IPS DF 6.9 (cell line): ENCODE measurements at regions not wholly inside any gene's neighbourhood (a gene's known extent, or its start where the extent isn't known, plus 50 kb on each side); places are given as distances from the start of the nearest gene placed in this dataset.

Source experiments
- DNase-seq: peaks from one replicate; pipeline ENCODE4 v3.0.0-alpha.2; 2013; ENCODE audit warnings: low read depth, low spot score
- H3K27ac ChIP-seq: one replicate; pipeline ENCODE4 v1.5.1; 2013; ENCODE audit warnings: low read length, control low read depth
- H3K27me3 ChIP-seq: 2 replicates; pipeline ENCODE4 v1.6.1; 2013; ENCODE audit warnings: mild to moderate bottlenecking, low read length; ENCODE audit not compliant: control insufficient read depth, insufficient read depth
- H3K36me3 ChIP-seq: 2 replicates; pipeline ENCODE4 v1.6.1; 2013; ENCODE audit warnings: low read length; ENCODE audit not compliant: control insufficient read depth, insufficient read depth
- H3K4me1 ChIP-seq: 2 replicates; pipeline ENCODE4 v1.6.1; 2013; ENCODE audit warnings: low read length; ENCODE audit not compliant: control insufficient read depth, insufficient read depth
- H3K4me3 ChIP-seq: 2 replicates; pipeline ENCODE4 v1.5.1; 2013; ENCODE audit warnings: mild to moderate bottlenecking, low read length
- H3K9me3 ChIP-seq: 2 replicates; pipeline ENCODE4 v1.6.1; 2013; ENCODE audit warnings: low read length, inconsistent platforms; ENCODE audit not compliant: control insufficient read depth, insufficient read depth
- WGBS: extraction: QIAGEN DNeasy Blood & Tissue Kit; methylation state at CpG from one replicate; pipeline ENCODE4 v1.1.7; 2013; ENCODE audit warnings: mixed read lengths, missing lambda C conversion rate; ENCODE audit not compliant: insufficient read length, insufficient coverage; 5-methylcytosine and 5-hydroxymethylcytosine counted together

- no CpG with 5 or more reads among the region's 4 CpGs for WGBS
- no peak overlapping the region for H3K27ac ChIP-seq
- no peaks in the 10 kb centered on the region for H3K9me3 ChIP-seq
- H3K36me3 ChIP-seq, result no peaks in the 10 kb centered on the region
- no peaks in the 10 kb centered on the region for H3K4me1 ChIP-seq
- H3K27me3 ChIP-seq, result no peaks in the 10 kb centered on the region
- no peak overlapping the region for H3K4me3 ChIP-seq
- DNase-seq, result no peak
Measured at GRCh38 chr1:219422811-219423598, 189.9 kb downstream of the ZC3H11B start.

GRCh38 chr1:219420913-219421312 is 192.0 kb downstream of the ZC3H11B start:
- DNase-seq, result no peak
- Histone ChIP-seq H3K27ac (no peak overlapping the region), H3K4me3 (no peak overlapping the region), H3K9me3 (no peaks in the 10 kb centered on the region), H3K4me1 (no peaks in the 10 kb centered on the region), H3K27me3 (no peaks in the 10 kb centered on the region), H3K36me3 (no peaks in the 10 kb centered on the region)

- H3K9me3 ChIP-seq, result no peaks in the 10 kb centered on the region
- DNase-seq, result no peak
- H3K4me3 ChIP-seq, result no peak overlapping the region
- no peaks in the 10 kb centered on the region for H3K27me3 ChIP-seq
- no peak overlapping the region for H3K27ac ChIP-seq
- H3K4me1 ChIP-seq, result no peaks in the 10 kb centered on the region
- H3K36me3 ChIP-seq, result no peaks in the 10 kb centered on the region
Measured at GRCh38 chr1:219419860-219420259, 193.0 kb downstream of the ZC3H11B start.

- no peaks in the 10 kb centered on the region for H3K27me3 ChIP-seq
- H3K27ac ChIP-seq, result no peak overlapping the region
- no peak overlapping the region for H3K4me3 ChIP-seq
- H3K9me3 ChIP-seq, result no peaks in the 10 kb centered on the region
- WGBS, result no CpG with 5 or more reads among the region's 1 CpG
- H3K36me3 ChIP-seq, result no peaks in the 10 kb centered on the region
- H3K4me1 ChIP-seq, result no peaks in the 10 kb centered on the region
- DNase-seq, result no peak
Measured at GRCh38 chr1:219419065-219419464, 193.8 kb downstream of the ZC3H11B start.

GRCh38 chr1:219417610-219418009 is 195.3 kb downstream of the ZC3H11B start:
- Histone ChIP-seq H3K9me3 (no peaks in the 10 kb centered on the region), H3K4me3 (no peak overlapping the region), H3K27me3 (no peaks in the 10 kb centered on the region), H3K27ac (no peak overlapping the region), H3K36me3 (no peaks in the 10 kb centered on the region), H3K4me1 (no peaks in the 10 kb centered on the region)
- no peak for DNase-seq
- WGBS, result no CpG with 5 or more reads among the region's 3 CpGs

GRCh38 chr1:219416598-219417238 is 196.2 kb downstream of the ZC3H11B start:
- no peaks in the 10 kb centered on the region for H3K27me3 ChIP-seq
- no peaks in the 10 kb centered on the region for H3K4me1 ChIP-seq
- no CpG with 5 or more reads among the region's 1 CpG for WGBS
- no peak overlapping the region for H3K4me3 ChIP-seq
- no peaks in the 10 kb centered on the region for H3K9me3 ChIP-seq
- no peaks in the 10 kb centered on the region for H3K36me3 ChIP-seq
- no peak overlapping the region for H3K27ac ChIP-seq
- peak; percentile 64 for DNase-seq

GRCh38 chr1:219415915-219416314 is 197.0 kb downstream of the ZC3H11B start:
- no peaks in the 10 kb centered on the region for H3K36me3 ChIP-seq
- no CpG with 5 or more reads among the region's 2 CpGs for WGBS

GRCh38 chr1:219415433-219415832 is 197.5 kb downstream of the ZC3H11B start:
- no CpG with 5 or more reads among the region's 2 CpGs for WGBS

More at GRCh38 chr1:219415915-219416314, 197.0 kb downstream of the ZC3H11B start:
- no peak for DNase-seq
- no peaks in the 10 kb centered on the region for H3K4me1 ChIP-seq
- no peaks in the 10 kb centered on the region for H3K27me3 ChIP-seq
- H3K4me3 ChIP-seq, result no peak overlapping the region
- H3K27ac ChIP-seq, result no peak overlapping the region
- no peaks in the 10 kb centered on the region for H3K9me3 ChIP-seq

GRCh38 chr1:219414250-219414649 is 198.7 kb downstream of the ZC3H11B start:
- WGBS, result no CpG with 5 or more reads among the region's 4 CpGs
- DNase-seq, result no peak
- no peak overlapping the region for H3K27ac ChIP-seq

More at GRCh38 chr1:219415433-219415832, 197.5 kb downstream of the ZC3H11B start:
- no peaks in the 10 kb centered on the region for H3K4me1 ChIP-seq
- H3K36me3 ChIP-seq, result no peaks in the 10 kb centered on the region
- no peaks in the 10 kb centered on the region for H3K27me3 ChIP-seq
- DNase-seq, result no peak
- H3K27ac ChIP-seq, result no peak overlapping the region
- H3K4me3 ChIP-seq, result no peak overlapping the region
- H3K9me3 ChIP-seq, result no peaks in the 10 kb centered on the region

GRCh38 chr1:219413536-219413935 is 199.4 kb downstream of the ZC3H11B start:
- Histone ChIP-seq H3K27ac (no peak overlapping the region), H3K36me3 (no peaks in the 10 kb centered on the region), H3K27me3 (no peaks in the 10 kb centered on the region), H3K4me1 (no peaks in the 10 kb centered on the region), H3K9me3 (no peaks in the 10 kb centered on the region), H3K4me3 (no peak overlapping the region)
- no CpG with 5 or more reads among the region's 1 CpG for WGBS
- DNase-seq, result no peak

More at GRCh38 chr1:219414250-219414649, 198.7 kb downstream of the ZC3H11B start:
- Histone ChIP-seq H3K9me3 (no peaks in the 10 kb centered on the region), H3K36me3 (no peaks in the 10 kb centered on the region), H3K27me3 (no peaks in the 10 kb centered on the region), H3K4me3 (no peak overlapping the region), H3K4me1 (no peaks in the 10 kb centered on the region)

- Histone ChIP-seq H3K9me3 (no peaks in the 10 kb centered on the region), H3K4me3 (no peak overlapping the region), H3K27me3 (no peaks in the 10 kb centered on the region), H3K36me3 (no peaks in the 10 kb centered on the region), H3K4me1 (no peaks in the 10 kb centered on the region), H3K27ac (no peak overlapping the region)
- no CpG with 5 or more reads among the region's 3 CpGs for WGBS
- DNase-seq, result no peak
Measured at GRCh38 chr1:219412772-219413171, 200.1 kb downstream of the ZC3H11B start.
